ELR (cell line): ENCODE measurements at regions not wholly inside any gene's neighbourhood (a gene's known extent, or its start where the extent isn't known, plus 50 kb on each side); places are given as distances from the start of the nearest gene placed in this dataset.
"Not testable (repeated sequence)": the region's sequence is repeated elsewhere in the genome, so short reads cannot be mapped to it uniquely, and the experiment has no call there.

Experiments used
- DNase-seq: peaks from one replicate; pipeline ENCODE4 v3.0.0-alpha.2; 2015; ENCODE audit warnings: low read depth

DNA sequence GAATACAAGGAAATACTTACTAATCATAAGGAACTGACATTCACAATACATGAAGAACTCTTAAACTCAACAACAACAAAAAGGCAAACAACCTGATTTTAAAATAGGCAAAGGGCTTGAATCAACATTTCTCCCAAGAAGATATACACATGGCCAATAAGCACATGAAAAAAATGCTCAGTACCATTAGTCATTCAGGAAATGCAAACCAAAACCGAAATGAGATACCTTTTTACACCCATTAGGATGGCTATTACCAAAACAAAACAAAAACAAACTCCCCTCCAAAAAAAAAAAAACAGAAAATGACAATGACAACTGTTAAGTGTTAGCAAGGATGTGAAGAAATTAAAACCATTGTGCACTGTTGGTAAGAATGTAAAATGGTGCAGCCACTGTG lies 104.1 kb upstream of the ZNF462 start:
- DNase-seq = peak; percentile 19

DNA sequence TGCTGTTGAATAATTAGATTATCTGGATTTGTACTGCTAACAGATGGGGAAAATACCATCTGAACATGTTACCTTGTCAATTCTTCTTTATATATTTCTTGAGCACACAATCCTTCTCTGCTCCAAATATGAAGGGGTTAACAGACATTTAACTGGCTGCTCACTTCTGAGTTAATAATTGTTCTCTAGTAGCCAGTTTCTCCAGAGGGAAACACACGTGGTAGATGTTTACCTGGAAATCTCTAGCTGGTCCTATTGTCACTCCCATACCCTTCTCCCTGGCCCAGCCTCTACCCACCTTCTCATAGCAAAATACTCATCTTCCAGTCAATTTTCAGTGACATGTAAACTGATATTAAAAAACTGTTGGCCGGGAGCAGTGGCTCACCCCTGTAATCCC lies 101.5 kb upstream of the ZNF462 start:
- no peak for DNase-seq

DNA sequence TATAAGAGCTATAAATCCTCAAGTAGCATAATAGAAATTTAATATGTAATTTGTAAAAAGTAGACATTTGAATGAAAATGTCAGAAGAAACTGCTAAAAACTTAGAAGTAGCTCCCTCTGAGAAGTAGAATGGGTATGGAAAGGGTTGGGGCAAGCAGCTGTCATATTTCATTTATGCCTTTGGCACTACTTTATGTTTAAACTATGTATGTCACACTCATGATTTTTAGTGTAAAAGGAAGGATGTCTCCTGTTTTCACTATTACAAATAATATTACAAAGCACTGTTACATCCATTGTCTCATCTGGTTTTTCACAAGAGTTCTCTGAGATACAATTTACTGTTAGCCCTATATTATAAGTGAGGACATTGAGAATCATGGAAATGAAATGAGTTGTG lies 96.3 kb upstream of the ZNF462 start:
- no peak for DNase-seq

DNA sequence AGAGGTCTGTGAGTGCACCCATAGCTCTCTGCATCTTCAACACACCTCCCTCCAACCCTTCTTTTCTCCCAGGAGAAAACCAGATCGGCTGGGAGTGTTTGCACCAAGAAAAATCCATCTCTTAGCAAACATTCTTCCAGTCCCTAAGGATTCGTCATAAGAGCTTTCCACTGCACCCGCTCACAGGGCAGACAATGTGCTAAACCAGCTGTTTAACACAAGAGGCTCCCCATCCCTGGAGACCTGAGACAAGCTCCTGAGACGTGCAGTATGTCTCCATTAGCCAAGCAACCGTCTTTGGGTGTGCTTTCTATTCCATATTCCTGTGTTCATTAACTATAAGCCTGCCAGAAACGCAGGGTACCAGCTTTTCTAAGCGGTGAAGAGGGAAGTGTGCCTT lies 93.6 kb upstream of the ZNF462 start:
- no peak for DNase-seq

GRCh38 chr9:106771608-106772007 lies 91.4 kb upstream of the ZNF462 start:
- DNase-seq = no peak

- peak; percentile 14 for DNase-seq
Observed at GRCh38 chr9:106772523-106773290, 90.3 kb upstream of the ZNF462 start.

- no peak for DNase-seq
Observed at GRCh38 chr9:106773750-106774149, 89.2 kb upstream of the ZNF462 start.

- no peak for DNase-seq
Observed at GRCh38 chr9:106775960-106776359, 87.0 kb upstream of the ZNF462 start.

- DNase-seq = no peak
Observed at GRCh38 chr9:106779796-106780195, 83.2 kb upstream of the ZNF462 start.

DNA sequence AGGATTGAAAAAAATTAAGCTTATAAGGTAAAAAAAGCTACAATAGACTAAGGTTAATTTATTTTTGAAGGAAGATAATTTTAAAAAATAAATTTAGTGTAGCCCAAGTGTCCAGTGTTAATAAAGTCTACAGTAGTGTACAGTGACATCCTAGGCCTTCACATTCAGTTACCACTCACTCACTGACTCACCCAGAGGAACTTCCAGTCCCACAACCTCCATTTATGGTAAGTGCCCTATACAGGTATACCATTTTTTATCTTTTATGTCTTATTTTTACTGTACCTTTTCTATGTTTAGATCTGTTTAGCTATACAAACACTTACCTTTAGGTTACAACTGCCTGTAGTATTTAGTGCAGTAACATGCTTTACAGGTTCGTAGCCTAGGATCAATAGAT lies 79.8 kb upstream of the ZNF462 start:
- no peak for DNase-seq

DNA sequence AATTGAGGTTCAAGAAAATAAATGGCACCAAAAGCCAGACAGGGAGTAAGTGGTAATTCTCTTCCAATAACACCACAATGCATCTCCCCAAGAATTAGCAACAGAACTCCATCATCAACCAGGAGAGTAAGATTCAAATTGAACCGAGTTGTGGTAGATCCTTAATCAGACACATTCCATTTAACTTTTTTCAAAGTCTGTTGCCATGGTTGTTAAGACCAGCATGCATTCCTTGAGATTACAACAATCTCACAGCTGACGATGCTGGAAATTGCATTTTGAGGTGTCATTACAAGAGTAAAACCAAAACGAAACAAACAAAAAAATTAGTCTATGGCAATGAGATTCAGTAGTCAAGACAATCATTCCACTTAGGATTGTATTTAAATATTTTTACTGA lies 78.9 kb upstream of the ZNF462 start:
- no peak for DNase-seq

- DNase-seq = no peak
Observed at GRCh38 chr9:106785200-106785599, 77.8 kb upstream of the ZNF462 start.

GRCh38 chr9:106788021-106788420 lies 74.9 kb upstream of the ZNF462 start:
- DNase-seq = not testable (repeated sequence)

- no peak for DNase-seq
Observed at GRCh38 chr9:106795031-106795430, 67.9 kb upstream of the ZNF462 start.

GRCh38 chr9:106796771-106797170 lies 66.2 kb upstream of the ZNF462 start:
- no peak for DNase-seq

GRCh38 chr9:106797299-106797698 lies 65.7 kb upstream of the ZNF462 start:
- no peak for DNase-seq

- no peak for DNase-seq
Observed at GRCh38 chr9:106798016-106798799, 64.8 kb upstream of the ZNF462 start.

DNA sequence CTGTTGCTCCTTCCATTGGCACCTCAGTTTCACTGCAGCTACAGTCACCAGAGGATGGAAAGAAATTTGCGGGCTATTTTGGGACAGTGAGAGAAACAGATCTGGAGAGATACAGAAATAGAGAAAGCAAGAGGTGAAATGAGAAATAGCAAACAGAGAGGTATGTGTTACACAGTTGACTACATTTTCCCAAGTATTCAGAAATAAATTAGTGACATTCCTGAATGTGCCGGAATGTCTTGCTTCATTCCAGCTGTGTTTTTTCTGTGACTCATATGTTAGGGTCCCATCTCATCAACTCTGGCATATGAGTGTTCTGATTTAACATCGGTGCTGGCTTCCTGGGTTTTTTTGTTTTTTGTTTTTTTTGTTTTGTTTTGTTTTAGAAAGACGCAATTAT lies 63.8 kb upstream of the ZNF462 start:
- peak; percentile 71 for DNase-seq

DNA sequence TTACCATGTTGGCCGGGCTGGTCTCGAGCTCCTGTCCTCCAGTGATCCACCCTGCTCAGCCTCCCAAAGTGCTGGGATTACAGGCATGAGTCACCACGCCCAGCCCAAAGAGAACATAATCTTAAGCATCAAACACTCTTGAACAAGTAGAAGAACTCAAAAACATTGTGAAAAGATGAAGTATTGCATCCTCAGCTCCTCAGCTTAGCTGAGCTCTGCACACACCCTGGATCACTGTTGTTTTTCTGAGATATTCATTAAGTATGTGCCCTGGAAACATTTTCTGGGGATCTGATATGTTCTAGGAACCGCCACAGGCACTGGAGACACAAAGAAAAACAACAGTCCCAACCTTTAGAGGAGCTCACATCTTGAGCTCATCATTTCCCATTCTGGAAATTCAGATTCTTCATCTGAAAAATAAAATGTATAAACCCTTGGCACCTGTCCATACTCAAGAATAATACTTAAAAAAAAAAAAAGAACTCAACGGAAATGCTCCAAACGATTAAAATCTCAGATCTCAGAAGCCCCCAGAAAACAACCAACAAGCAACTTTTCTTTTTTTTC lies 62.2 kb upstream of the ZNF462 start:
- no peak for DNase-seq

GRCh38 chr9:106801816-106802215 lies 61.1 kb upstream of the ZNF462 start:
- DNase-seq = no peak
